HG02884 (cell line): ENCODE measurements at regions not wholly inside any gene's neighbourhood (a gene's known extent, or its start where the extent isn't known, plus 50 kb on each side); places are given as distances from the start of the nearest gene placed in this dataset.

Experiments
- ATAC-seq: cut with Tn5 transposase; IDR thresholded peaks from one replicate; pipeline ENCODE4 v1.9.1; 2021; ENCODE audit warnings: mild to moderate bottlenecking, moderate library complexity; ENCODE audit not compliant: unreplicated experiment

- no peak for ATAC-seq
Measured at GRCh38 chr7:33806298-33807154, 98.8 kb upstream of the BMPER start.

DNA sequence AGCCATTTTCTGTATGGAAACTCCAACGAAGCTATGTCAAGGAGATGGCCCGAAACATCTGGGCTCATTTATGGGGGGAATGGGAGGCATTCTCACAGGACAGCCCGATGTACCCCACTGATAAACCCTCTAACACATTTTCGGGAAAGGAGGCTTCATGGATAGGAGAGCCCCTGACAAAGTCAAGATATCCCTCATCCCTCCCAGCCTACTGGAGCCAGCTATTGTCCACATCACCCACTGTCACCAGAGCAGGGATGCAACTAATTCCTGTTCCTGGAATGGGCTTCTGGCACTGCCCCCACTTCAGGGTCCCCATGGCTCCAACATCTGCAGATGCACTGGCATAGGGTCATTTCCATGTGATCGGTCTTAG is 98.2 kb upstream of the BMPER start:
- ATAC-seq: no peak

DNA sequence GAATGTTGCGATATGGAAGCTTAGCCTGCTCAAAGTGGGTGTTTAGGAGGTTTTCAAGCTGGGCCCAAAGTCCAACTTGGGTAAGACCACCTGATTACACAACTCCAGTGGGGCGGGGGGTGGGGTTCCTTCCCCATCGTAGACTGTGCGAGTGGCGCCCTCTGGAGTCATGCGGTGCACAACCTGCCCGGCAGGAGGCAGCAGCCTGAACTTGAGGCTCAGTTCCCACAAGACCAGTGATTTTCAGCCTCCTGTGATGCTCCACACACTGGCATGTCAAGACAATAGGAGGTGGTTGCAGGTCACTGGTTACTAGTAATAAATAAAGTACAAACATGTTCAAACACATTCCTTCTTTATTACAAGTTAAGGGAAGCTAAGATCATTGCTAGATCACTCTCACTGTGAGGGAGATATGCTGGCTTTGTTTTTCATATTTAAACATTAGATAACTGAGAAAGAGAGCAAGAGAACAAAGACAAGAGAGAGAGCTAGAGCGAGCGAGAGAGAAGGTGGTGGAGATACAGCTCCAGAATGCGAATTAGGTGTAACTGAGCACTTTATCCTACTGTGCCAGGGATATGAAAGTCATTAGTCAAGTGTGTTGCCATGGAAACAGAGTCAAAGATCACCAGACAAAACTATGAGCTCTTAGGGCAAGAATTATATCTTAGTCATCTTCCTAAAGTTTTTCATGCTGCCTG is 97.4 kb upstream of the BMPER start:
- peak; percentile 70 for ATAC-seq

DNA sequence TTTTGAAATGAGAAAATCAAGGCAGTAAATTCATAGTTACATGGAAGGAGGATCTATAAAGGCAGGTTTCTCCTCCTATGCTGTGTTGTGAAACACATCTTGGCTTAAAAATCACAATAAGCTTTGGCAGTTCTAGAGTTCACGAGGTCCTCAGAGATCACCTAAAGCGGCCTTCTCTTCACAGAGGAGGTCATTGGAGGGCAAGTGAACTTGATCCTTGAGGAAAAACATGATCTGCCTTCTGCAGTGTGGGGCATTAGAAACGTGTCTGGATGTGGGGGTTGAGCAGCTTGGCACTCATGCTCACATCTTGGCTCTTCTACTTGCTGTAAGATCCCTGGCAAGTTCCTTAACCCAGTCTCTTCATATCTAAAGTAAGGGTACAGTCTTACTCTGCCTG is 96.1 kb upstream of the BMPER start:
- no peak for ATAC-seq

DNA sequence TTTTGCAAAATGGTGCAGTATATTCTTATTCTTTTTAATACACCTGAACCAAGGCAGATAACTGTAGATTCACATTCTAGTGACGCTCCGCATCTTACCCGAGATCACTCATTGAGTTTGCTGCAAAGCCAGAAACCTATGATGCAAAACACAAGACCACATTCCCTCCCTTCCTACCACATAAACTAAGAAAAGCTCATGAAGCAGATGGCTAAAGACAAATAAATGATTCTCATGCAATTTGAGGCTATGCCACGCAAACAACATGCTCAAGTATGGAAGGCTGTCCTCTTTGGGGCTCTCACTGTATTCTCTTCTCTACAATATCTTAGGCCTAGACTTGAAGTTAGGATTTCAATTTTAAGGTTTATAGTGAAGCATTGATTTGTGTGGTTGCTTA is 95.0 kb upstream of the BMPER start:
- no peak for ATAC-seq

- no peak for ATAC-seq
Measured at GRCh38 chr7:33813331-33813730, 92.0 kb upstream of the BMPER start.

- ATAC-seq: no peak
Measured at GRCh38 chr7:33814400-33814799, 90.9 kb upstream of the BMPER start.

DNA sequence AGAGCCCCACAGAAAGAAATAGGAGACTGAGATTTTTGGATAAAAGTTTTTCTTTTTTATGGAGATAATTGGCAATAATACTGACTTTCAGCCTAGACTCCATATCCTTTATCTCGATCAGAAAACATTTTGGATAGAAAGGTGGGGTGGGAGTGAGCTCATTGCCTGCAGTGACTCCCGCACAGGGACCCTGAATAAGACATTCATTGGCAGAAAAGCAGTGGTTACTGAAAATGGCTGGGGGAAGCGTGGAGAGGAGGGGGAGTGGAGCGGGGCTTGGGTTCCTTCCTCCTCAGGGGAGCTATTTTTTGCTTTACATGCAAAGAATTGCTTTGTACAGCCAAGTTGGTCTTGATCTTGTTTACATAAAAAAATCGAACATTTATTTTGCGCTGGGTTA is 90.4 kb upstream of the BMPER start:
- ATAC-seq: no peak

- no peak for ATAC-seq
Measured at GRCh38 chr7:33815336-33815735, 90.0 kb upstream of the BMPER start.

GRCh38 chr7:33816106-33816505 is 89.2 kb upstream of the BMPER start:
- no peak for ATAC-seq

DNA sequence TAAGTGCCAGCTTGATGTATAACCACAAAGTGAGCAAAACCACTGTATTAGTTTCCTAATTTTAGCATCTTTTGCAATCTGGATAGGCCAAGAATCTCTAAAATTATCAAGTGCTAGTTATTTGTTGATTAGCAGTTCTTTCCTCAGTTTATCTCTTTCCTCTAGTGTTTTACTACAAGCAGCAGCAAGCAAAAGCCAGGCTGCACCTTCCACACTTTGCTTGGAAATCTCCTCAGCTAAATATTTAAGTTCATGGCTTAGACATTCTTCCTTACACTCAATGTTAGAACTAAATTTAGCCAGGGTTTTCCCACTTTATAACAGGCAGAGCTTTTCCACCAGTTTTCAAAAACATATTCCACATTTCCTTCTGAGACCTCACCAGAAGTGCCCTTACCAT is 85.7 kb upstream of the BMPER start:
- no peak for ATAC-seq

DNA sequence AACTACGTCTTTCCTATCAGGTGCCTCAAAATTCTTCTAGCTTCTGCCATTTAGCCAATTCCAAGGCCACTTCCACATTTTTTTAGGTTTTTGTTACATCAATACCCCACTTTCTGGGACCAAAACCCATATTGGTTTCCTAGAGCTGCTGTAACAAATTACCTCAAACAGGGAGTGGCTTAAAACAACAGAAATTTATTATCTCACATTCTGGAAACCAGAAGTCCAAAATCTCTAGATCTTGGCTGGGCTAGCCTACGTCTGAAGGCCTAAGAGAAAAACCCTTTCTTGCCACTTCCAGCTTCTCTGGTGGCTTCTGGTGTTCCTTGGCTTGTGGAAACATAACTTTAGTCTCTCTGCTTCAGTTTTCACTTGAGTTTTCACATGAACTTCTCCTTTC is 85.1 kb upstream of the BMPER start:
- no peak for ATAC-seq

- no peak for ATAC-seq
Measured at GRCh38 chr7:33821970-33822369, 83.4 kb upstream of the BMPER start.

DNA sequence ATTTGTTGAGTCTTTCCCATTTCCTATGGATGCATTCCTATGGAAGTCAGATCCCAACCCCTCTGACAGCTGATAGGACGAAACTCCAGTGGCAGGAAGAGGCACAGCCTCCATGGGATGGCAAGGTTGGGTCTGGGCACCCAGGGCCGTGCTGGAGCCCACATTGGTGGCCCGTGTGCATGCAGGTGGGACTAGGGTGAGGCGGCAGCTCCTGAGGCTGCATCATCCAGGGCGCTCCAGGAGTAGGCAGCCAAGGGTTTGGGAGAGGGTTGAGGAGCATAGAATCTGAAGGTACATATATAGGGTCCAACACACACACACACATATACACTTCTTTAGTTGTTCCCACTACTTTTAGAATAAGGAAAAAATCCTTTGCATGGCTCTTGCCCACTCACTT is 81.4 kb upstream of the BMPER start:
- ATAC-seq: no peak

GRCh38 chr7:33824911-33825459 is 80.4 kb upstream of the BMPER start:
- no peak for ATAC-seq

DNA sequence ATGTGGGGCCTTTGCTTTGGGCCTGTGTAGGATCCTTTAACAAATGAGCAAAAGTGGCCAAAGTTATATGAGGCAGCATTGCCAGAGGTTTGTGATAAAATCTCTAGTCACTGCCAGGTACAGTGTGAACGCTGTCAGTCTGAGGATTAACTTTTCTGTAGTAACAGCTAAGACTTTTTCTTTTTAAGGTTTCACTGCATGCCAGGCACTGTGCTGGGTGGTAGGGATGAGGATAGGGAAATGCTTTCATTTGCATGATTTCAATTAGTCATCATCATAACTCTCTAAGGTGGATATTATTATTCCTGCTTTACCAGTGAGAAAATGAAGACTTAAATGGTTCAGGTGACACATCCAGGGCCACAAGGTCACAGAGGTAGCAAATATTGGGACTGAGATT is 79.7 kb upstream of the BMPER start:
- no peak for ATAC-seq

- ATAC-seq: no peak
Measured at GRCh38 chr7:33829536-33829935, 75.8 kb upstream of the BMPER start.

DNA sequence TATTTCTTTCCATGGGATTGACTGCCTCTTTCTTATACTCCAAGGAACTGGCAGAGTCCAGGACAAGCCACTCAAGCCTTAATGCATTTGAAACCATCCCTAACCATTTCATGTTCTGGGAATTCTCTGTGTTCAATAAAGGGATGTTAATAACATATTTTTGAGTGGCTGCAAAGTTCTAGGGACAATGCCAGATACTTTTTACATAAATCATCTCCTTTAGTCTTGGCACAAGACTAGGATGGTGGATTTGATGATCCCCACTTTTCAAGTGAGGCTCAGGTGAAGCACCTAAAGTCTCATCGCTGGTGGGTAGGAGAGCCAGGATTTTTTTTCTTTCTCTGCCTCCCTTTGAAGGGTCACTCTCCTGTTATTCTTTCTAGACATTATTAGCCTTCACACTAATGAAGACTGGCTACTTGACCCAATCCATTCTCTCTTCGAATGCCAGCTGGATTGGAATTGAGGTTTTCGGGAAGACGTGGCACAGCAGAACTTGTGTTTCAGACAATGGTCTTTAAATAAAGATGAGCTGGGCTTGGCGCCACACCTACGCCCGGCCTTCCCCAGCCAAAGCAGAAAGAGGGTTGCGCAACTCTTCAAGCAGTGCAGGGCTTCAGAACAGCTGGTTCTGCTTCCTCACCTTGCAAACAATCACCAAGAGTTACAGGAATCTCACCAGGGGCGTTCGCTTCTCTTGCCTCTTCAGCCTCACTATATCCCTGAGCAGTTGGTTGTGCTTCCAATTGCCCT is 73.8 kb upstream of the BMPER start:
- no peak for ATAC-seq

DNA sequence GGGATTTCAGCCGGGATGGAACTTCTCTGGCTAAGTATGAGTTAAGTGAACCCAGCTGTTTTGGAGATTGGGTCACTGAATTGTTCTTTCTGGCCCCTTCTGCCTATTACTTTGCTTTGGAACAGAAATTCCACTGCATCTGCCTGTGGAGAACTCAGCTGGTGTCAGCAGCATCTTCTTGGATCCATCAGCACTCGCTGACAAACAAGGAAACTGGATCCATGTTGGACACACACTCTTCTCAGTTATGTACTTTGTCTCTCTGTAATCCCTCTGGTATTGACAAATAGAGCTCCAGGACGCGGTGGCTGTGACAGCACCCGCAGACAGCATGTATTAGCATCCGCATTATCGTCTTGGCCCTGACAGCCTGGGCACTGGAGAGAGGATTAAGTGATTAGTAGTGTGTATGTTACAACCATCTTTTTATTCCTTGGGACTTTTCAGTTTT is 73.0 kb upstream of the BMPER start:
- ATAC-seq: no peak

- no peak for ATAC-seq
Measured at GRCh38 chr7:33836797-33837355, 68.5 kb upstream of the BMPER start.

DNA sequence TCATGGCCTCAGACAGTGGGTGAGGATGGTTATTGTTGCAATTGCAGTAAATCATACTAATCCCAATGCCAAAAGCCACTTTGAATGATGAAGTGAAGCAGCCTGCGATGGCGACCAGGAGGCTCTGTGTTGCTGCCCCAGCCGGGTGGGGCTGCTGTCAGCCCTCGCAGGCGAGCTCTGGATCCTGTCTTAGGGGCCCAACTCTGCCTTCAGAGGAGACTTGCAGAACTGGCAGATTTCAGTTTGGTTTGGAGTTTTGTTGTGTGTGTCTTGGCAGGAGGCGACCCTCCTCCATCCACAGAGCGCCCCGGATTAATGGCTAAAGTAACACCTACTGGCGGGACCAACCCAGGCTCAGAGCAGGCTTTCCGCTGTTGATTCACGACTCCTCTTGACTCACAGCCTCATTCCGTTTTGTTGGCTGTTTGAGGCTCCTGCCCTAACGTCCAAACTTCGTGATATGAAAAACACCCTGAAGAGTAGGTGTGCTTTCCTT is 67.9 kb upstream of the BMPER start:
- ATAC-seq: no peak
